DMS 273 treated with DMSO at 0.1 percent for 48 hours (cell line): ENCODE measurements at regions not wholly inside any gene's neighbourhood (a gene's known extent, or its start where the extent isn't known, plus 50 kb on each side); places are given as distances from the start of the nearest gene placed in this dataset.

Source experiments
- DNase-seq: peaks from one replicate; lab custom pipeline; 2025; lab: John Stamatoyannopoulos, UW

DNA sequence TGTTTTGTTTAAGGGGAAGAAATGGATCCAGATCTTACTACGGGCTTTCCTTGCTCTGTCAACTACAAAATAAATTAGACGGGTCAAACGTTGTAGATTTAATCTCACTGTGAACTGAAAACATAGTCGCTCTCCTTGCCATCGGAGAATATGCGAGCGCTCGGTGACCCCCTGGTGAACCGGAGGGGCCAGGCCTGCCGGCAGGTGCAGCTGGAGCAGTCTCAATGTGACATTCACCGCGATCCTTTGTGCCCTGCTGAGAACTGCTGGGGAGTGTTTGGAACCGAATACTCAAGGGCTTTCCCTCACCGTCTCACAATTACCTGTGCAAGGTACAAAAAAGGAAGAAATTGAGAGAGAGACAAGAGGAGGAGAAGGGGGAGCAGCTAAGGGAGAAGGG is 174.1 kb upstream of the GPR26 start:
- DNase-seq = no peak

DNA sequence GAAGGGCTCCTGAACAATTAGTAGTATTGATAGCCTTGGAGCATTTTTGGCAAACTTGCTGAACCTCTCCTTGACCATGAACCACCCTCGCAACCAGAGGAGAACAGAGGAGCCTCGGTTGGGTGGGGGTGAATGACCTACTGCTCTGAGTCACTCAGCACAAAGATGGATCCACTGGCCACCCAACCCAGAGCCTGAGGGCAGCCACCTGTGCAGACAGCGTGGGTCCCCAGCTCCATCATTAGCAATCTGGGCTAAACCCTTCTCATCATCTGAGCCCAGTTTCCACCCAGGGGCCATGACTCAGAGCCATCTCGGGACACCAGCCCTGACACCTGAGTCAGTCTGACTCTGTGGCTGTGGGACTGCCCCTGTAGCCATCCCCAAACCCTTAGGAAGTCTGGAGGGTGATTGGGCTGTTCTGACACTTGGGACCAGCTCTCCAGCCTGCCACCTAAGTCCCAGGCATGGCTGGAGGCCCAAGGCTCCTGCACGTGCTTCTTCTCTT is 171.8 kb upstream of the GPR26 start:
- DNase-seq = no peak

DNA sequence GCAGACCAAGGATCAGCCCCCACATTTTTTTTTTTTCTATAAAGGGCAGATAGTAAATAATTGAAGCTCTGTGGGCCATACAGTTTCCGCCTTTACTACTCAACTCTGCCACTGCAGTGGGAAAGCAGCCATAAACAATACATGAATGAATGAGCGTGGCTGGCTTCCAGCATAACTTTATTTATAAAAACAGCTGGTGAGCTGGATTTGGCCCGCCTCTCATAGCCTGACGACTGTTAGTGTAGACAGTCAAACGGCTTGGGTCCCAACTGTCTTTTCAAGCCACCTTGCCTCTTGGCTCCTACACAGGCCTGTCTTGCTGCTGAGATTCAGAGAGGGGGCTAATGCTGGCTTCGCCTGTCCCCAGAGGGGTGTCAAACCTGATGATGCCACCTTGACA is 169.8 kb upstream of the GPR26 start:
- no peak for DNase-seq

DNA sequence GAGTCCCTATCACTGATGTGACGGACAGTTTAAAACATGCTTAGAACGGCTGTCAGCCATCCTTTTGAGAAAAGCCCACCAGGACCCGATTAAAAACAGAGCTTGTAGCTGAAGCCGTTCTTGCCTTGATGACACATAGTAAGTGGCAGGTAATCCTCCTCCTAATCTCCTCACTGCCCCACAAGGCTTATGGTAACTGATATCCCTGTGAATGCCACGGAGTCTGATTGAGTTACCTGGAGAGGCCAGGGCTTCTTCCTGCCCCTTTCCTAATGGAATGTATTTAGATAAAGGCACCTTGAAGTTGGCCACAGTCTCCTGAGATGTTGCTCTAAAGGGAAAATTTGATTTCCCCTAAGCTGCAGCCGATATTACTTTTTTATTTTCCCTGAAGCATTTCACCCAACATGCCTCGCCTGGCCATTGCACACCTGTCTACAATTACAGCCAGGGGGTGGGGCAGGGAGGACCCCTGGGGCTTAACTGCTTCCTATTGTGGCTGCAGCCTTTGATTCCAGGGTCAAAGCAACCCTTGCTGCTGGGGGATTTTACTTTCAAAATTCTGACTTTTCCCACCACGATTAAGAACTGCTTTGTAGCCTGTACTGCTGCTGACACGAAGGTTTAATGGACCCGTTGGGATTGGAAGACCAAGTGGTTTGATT is 169.0 kb upstream of the GPR26 start:
- no peak for DNase-seq

DNA sequence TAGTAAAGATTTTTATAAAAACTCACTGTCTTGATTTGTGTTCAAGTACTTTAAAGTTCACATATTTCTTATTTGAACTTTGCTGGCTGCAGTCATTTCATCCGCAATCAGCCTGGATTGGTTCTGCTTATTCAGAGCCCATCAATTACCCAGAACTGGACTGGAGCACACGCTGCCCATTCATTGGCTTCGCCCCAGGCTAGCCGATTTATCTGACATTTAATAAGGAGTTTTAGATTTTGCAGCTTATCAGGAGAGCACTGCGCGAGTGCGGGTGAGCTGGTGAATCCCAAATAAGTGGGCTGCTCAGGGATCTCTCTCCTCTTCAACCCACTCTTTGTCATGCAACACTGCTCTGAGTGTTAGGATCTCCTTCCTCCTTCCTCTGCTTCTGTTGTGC is 166.0 kb upstream of the GPR26 start:
- no peak for DNase-seq

DNA sequence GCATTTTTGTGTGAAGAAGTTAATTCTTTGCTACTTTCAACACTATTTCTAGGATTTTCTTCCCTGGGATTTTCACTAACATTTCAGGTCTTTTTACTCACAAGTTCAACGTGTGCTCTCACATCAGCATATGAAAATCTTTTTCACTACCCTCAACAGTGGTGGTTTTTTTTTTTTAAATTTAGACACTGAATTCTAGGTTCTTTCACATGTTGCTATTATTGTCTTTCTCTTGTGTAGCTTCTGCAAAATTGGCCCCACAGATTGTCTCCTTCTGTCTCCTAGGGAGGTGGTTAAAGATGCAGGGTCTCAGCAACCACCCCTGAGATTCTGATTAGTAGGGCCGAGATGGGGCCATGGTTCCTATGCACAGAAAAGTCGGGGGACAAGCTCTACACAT is 165.0 kb upstream of the GPR26 start:
- no peak for DNase-seq

DNA sequence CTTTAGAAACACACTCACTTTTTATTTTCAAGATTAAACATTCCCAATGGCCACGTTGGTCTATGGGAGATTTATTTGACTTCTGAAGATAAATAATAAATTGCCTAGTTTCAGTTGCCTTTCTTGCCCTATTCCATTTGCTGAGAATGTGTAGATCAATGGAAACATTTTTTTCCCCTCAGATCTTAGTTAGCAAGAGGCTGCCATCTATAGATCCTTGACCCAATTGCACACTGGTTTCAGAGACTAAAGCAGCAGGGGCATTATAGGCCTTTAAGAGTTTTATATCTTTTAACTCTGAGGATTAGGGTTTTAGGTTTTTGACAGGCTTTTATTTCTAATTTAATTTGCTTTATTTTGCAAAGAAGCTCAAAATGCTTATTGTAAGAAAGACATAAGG is 163.2 kb upstream of the GPR26 start:
- DNase-seq = no peak

DNA sequence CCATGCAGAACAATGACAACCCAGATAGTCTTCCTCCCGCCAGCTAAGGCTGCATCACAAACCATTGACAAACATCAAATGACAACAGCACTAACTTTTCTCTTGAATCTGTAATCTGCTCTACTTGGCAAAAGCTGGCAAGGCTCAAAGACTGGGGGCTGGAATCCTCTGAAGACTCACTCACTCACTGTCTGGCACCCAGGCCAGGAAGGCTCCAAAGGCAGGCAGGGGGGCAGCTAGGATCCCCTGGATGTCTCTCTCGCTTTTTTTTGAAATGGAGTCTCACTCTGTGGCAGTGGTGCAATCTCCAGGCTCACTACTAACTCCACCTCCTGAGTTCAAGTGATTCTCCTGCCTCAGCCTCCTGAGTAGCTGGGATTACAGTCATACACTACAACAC is 159.7 kb upstream of the GPR26 start:
- no peak for DNase-seq

DNA sequence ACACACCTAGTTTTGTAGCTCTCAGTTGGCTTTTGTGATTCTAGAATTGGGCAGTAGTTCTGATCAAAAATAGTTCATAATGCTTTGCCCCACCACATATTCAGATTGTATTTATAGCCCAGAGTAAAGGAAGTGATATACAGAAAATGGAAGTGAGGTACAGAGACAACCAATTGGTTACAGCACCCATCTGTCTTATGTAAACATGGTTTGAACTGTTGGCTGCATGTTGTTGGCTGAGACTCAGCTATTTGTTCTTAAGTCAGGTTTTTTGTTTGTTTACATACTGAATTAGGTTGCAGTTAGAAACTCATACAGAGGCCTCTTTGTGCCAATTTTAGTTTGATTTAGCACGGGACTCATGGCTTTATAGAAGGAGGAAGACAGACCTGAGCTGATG is 158.9 kb upstream of the GPR26 start:
- DNase-seq = no peak

DNA sequence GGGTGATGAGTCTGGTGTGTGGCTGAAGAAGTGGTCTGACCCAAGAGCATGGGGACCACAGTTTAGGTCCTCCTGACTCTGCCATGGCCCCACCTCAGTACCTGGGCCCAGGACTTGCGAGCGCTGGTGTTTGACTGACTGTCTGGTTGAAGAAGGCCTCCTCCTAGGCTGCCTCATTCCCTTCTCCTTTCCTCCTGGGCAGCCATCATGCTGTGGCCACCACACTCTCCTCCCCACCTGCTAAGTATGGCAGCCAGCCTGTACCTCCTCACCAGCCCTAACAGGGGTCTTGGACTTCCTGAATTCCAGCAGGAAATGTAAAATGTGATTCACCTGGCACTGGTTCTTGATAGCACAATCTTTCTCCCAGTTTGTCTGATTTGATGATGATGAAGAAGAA is 156.8 kb upstream of the GPR26 start:
- DNase-seq = no peak

DNA sequence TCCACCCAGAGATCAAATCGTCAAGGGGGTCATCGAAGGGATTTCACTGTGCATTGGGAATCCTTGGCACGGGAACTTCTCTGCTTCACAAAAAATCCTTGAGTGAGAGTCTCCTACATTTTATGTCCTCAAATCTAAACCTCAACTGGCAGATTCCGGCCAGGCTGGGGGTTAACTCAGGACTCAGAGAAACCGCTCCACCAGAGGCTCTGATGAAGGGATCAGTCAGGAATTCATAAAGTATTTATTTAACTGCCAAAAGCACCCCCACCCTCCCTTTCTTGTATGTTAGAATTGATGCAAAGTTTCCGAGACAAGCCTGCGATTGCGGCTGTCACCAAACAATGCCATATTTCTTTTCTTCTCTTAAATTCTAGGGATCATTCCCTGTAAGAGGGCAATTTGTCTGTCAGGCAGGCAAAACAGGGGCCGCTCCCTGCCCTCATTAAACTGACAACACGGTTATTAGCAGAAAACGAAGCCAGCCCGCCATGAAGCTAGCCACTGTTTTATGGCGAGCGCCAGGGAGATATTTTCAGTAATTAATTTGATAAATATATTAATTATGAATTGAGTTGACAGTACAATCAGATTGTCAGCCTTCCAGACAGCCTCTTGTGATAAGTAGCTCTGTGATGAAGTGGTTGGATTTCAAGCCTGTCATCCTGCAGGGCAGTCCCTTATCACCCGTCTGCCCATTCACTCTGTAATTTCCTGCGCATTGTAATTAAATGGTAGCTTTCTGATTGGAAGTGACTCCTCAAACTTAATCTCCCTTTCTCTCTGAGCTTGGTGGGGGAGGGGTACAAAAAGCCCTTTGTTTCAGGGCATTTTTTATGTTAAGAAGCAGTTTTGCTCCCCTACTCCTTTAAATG is 153.0 kb upstream of the GPR26 start:
- no peak for DNase-seq

DNA sequence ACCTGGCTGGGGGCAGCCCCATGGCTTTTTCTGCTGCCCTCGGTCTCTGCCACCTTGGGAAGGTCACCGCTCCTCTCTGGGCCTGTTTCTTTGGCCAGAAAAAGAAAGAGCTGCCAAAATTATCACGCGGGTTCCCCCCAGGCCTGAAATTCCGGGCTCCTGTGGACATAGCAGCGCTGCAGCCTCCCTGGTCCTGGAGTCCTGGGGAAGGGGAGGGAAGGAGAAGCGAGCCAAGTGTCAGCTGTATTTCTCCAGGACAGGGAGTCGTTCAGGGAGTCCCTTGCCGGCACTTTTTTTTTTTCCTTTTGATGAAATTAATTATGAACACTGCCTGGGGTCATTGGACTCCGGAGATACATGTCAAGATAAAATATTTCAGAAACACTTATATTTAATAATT is 152.3 kb upstream of the GPR26 start:
- no peak for DNase-seq

DNA sequence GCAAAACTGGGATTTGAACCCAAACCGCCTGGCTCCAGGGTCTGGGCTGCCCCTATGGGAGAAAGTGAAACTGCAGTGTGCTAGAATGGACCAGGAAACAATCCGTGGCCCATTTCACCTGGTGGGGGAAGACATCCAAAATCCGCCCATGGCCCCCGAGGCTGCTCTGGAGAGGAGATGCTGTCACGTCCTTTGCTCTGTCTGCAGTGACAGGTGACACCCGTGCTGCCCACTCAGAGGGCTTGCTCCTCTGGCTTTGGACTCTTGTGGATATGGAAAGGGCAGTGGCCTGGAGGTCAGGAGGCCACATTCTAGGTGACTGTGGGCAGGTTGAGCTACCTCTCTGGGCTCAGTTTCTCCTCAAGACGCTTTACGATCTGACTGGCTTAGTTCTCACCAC is 151.2 kb upstream of the GPR26 start:
- DNase-seq = no peak

DNA sequence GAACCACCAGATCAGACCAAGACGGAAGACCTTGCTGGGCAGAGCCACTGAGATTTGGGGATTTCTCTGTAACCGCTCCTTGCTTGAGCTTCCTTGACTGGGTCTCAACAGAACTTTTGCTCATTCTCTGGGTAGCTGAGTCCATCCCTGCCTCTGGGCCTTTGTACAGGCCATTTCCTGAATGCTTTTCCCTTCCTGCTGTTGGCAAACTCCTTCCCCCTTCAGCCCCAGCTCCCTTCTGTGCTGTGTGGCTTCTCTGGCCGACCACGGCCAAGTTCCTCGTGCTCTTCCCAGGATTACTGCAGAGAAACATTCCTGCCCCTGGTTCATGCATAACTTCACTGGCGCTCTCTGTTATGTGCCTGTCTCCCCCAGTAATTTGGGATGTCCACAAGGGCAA is 150.5 kb upstream of the GPR26 start:
- no peak for DNase-seq

DNA sequence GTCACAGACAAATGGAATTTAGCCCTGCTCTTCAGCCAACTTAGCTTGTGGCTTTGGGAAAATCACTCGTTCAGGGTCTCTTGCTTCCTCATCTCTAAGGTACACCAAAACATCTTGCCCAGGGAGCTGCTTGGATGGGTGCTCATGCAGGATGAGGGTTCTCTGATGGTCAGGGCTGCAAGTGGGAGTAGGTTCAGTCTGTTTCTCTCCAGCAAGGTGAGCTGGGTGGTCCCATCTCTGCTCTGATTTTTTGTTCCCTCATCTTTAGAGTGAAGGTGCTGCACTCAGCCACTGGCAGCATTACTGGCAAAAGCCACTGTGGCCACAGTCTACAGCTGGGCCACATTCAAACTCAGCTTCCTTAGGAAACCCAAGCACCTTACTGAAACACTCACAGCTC is 149.9 kb upstream of the GPR26 start:
- DNase-seq = no peak

DNA sequence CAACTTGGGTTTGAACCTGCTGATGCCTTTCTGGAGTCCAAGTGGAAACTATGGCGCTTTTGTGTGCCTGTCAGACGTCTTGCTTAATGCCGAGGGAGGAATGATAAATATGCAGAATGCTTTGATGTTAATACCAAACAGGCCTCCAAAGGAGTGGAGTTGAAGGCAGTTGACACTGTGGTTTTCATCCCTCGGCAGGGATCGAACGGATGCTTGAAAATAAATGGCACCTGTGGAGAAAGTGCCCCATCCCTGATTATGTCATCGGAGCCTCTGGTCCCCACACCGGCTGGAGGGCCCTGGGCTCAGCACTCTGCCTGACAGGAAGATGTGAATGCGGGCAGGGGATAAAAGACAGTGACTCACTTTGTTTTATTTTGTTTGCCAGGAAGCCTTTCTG is 148.7 kb upstream of the GPR26 start:
- no peak for DNase-seq

DNA sequence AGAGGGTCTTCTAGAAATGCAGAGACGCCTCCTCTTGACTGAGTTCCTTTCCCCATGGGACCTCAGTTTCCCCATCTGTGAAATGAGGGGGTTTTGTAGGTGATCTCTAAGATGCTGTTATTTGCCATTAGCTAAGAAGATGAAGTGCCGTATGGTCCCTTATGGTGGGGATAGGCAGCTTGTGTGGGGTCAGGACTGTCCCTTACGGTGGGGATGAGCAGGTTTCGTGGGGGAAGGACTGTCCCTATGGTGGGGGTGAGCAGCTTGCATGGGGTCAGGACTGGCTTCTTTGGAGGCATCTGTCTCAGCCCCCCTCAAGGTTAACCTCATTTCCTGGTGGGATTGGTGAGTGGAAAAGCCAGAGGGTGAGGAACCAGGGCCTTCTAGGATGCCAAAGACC is 148.3 kb upstream of the GPR26 start:
- DNase-seq = no peak

DNA sequence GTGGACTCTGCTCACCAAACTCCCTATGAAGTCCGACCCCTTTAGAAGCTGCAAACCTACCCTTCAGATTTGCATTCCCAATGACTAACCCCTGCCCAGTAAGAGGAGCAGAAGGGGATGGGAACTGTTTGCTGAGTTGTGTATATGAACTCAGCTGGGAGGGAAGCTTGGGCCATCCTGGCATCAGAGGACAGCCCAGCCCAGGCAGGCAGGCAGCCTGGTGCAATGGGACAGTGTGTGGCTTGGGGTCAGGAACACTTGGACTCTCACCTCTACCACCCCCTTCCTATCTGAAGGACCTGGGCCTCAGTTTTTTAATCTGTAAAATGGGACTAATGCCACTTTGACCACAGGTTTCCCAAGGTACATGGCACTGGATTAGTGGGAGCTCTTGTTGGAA is 147.4 kb upstream of the GPR26 start:
- no peak for DNase-seq

DNA sequence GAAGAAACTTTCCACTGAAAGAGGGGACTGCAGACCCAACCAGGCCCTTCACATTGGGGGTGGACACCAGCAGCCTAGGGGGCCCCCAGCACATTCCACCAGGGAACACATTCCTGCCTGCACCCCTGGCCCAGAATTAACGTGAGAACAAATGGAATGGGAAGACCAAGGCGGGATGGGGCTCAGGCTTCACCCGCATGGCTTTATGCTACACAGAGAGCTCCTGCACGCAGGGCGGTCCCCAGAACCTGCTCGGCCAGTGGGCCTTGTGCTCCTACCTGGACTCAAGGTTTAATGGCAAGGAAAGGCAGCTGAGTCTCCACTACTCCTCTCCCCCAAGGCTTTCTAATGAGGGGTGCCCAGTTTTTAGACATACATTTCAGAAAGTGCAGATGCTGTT is 146.3 kb upstream of the GPR26 start:
- DNase-seq = no peak

DNA sequence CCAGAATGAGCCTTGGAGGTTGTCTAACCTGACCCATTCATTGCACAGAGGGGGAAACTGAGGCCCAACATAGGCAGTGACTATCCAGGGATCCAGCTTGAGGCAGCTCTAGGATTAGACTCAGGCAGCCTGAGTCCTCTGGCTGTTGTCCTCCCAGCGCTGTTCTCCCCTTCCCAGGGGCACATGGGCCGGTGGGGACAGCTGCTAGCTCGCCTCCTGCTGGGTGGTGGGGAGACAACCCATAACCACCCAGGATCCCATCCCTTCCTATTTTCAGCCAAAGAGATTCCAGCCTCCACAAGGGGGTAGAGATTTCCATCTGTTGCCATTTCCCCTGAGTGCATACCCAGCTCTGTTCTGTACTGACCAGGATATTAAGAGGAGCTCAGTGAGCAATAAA is 145.1 kb upstream of the GPR26 start:
- DNase-seq = no peak

DNA sequence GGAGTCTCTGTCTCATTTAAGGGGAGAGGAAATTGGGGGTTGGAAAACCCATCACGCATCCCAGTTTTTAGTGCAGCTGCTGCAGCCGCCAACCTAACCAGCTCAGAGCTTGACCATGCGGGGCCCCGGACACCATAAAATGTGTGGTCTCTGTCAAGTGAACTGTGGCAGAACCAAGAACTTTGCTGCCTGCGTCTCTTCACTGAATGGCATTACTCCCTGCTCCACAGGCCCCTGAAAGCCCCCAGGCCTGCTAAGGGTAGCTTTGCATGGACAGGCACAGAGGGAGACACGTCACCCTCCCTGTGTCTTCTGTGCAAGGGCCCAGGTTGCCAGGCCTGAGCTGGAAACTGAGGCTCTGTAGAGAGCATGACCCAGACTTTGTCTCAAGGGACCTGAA is 144.6 kb upstream of the GPR26 start:
- DNase-seq = no peak

DNA sequence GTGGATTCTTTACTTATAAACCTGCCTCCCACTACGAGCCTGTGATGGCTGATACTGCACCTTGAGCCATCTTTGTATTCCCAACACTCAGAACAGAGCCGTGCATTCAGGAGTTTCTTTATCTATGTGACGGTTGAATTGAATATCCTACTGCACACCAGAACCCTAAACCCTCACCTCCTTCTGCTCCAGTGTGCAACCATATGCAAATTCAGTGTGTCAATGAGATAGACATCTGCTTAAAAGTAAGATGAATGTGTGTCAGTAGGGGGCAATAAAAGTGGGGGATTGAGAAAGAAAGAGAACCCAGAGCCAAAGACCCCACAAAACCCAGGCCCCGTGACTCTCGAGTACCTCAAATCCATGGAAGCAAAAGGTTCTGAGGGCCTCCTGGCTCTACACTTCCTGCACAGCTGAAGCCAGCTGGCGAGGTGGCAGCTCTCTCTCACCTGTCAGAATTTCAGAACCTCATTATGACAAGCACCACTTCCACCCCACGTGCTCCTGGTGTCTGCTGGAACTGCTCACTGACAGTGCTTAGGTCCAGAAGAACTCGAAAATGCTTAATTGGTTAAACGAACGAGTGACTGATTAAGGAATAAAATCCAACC is 143.3 kb upstream of the GPR26 start:
- DNase-seq = no peak

DNA sequence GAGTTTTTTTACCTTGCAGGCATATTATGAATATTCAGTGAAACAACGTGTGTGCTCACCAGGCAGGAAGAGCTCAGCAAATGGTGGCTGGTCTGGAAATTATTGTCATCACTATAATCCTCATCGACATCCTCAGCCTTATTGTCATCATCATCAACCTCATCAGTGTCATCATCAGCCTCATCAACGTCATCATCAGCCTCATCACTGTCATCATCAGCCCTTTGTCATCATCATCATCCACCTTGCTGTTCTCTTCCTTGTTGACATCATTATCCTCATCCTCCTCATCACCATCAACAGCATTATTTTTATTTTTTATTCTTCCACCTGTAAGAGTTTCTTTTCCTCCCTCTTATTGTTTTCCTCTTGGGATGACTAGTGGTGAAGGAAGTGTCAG is 142.3 kb upstream of the GPR26 start:
- no peak for DNase-seq
